Brain microvascular endothelial cell (primary cell): ENCODE measurements at regions not wholly inside any gene's neighbourhood (a gene's known extent, or its start where the extent isn't known, plus 50 kb on each side); places are given as distances from the start of the nearest gene placed in this dataset.

Experiments
- DNase-seq: peaks from one replicate; pipeline ENCODE4 v3.0.0-alpha.2; 2020
- H3K27ac ChIP-seq: fragments of 250-450 bp; sonication (Bioruptor Pico); 2 replicates; pipeline ENCODE4 v1.5.1; 2020; ENCODE audit warnings: mild to moderate bottlenecking, moderate library complexity
- H3K27me3 ChIP-seq: fragments of 250-450 bp; sonication (Bioruptor Pico); replicated peaks from 2 replicates; pipeline ENCODE4 v1.5.1; 2020; ENCODE audit warnings: mild to moderate bottlenecking
- H3K36me3 ChIP-seq: fragments of 250-450 bp; sonication (Bioruptor Pico); replicated peaks from 2 replicates; pipeline ENCODE4 v1.5.1; 2020; ENCODE audit warnings: mild to moderate bottlenecking
- H3K4me3 ChIP-seq: 2 replicates; pipeline ENCODE4 v1.5.1; 2011; ENCODE audit warnings: low read depth, mild to moderate bottlenecking, control low read depth, low read length, moderate library complexity
- CTCF ChIP-seq: IDR thresholded peaks from 2 replicates; pipeline ENCODE4 v1.5.1; 2011; ENCODE audit warnings: low read depth, mild to moderate bottlenecking, moderate library complexity, low read length, control low read depth, inconsistent platforms; ENCODE audit errors: missing control alignments
- in situ Hi-C: cut with HindIII; loops from 2 replicates; pipeline ENCODE4 v1.10.0; 2017; ENCODE audit warnings: low sequenced_read_pairs, low pct_ligation_motif_present

GRCh38 chr10:8327140-8327423 lies 272.6 kb downstream of the GATA3 start:
- no peaks in the 10 kb centered on the region for H3K27me3 ChIP-seq
- TF ChIP-seq CTCF = no peak
- no peak for DNase-seq
- no peaks in the 10 kb centered on the region for H3K36me3 ChIP-seq
- H3K27ac ChIP-seq = no peak overlapping the region
- in situ Hi-C loops = no loop called here
- no peak overlapping the region for H3K4me3 ChIP-seq

- no peak for TF ChIP-seq CTCF
- no peak for DNase-seq
- Histone ChIP-seq H3K4me3 (no peak overlapping the region), H3K27me3 (no peaks in the 10 kb centered on the region), H3K27ac (no peak overlapping the region), H3K36me3 (no peaks in the 10 kb centered on the region)
- in situ Hi-C loops = no loop called here
Observed at GRCh38 chr10:8331387-8331786, 276.9 kb downstream of the GATA3 start.

- peak; percentile 2 for DNase-seq
- no peak for TF ChIP-seq CTCF
- Histone ChIP-seq H3K36me3 (no peaks in the 10 kb centered on the region), H3K27me3 (no peaks in the 10 kb centered on the region), H3K27ac (no peak overlapping the region), H3K4me3 (no peak overlapping the region)
- in situ Hi-C loops = no loop called here
Observed at GRCh38 chr10:8331896-8332729, 277.6 kb downstream of the GATA3 start.

- no peak for TF ChIP-seq CTCF
- Histone ChIP-seq H3K27ac (no peak overlapping the region), H3K36me3 (no peaks in the 10 kb centered on the region), H3K27me3 (no peaks in the 10 kb centered on the region), H3K4me3 (no peak overlapping the region)
- no peak for DNase-seq
- in situ Hi-C loops = no loop called here
Observed at GRCh38 chr10:8332730-8333111, 278.2 kb downstream of the GATA3 start.

GRCh38 chr10:8334631-8335030 lies 280.1 kb downstream of the GATA3 start:
- no peak for DNase-seq
- in situ Hi-C loops = no loop called here
- Histone ChIP-seq H3K27me3 (no peaks in the 10 kb centered on the region), H3K27ac (no peak overlapping the region), H3K36me3 (no peaks in the 10 kb centered on the region), H3K4me3 (no peak overlapping the region)
- no peak for TF ChIP-seq CTCF
